GM18867 (cell line): ENCODE measurements at regions not wholly inside any gene's neighbourhood (a gene's known extent, or its start where the extent isn't known, plus 50 kb on each side); places are given as distances from the start of the nearest gene placed in this dataset.
"Not testable (repeated sequence)": the region's sequence is repeated elsewhere in the genome, so short reads cannot be mapped to it uniquely, and the experiment has no call there.

Experiments used
- ATAC-seq: cut with Tn5 transposase; IDR thresholded peaks from one replicate; pipeline ENCODE4 v1.9.1; 2021; ENCODE audit warnings: mild to moderate bottlenecking, moderate library complexity; ENCODE audit not compliant: unreplicated experiment

DNA sequence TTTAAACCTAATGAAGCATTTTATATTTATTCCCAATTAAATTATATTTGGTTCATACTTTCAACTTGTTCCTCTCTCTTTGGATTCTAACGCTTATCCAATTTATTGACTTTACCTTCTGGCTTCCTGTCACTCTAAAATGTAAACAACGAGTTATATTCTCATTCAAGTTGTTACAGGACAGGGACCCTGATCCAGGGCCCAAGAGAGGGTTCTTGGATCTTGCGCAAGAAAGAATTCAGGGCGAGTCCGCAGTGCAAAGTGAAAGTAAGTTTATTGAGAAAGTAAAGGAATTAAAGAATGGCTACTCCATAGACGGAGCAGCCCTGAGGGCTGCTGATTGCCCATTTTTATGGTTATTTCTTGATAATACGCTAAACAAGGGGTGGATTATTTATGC, 405.6 kb upstream of the API5 start:
- ATAC-seq = no peak

DNA sequence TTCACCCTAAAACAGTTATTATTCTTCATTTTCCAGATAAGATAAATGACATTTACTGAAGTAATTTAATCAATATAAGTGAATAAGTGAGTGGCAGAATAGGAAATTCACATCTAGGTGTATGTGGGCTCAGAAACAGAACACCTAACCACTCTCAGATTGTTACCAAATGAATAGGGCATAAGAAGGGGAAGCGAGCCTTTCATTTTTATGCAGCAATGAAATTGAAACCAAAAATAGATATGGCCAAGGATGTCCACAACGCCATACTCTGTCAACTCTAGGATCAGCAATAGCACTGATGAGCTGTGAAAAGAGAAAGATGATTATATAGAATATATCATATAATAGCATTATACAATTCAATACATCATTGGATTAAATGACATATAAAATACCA, 398.1 kb upstream of the API5 start:
- ATAC-seq = peak; percentile 91

DNA sequence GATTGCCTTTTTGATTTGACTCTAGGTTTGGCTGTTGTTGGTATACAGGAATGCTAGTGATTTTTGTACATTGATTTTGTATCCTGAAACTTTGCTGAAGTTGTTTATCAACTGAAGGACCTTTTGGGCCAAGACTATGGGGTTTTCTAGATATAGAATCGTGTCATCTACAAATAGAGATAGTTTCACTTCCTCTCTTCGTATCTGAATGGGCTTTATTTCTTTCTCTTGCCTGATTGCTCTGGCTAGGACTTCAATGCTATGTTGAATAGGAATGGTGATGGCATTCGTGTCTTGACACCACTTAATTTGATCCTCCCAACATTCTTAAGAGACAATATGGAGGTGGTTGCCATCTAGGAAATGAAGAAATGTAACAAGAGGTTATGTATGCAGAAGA, 388.1 kb upstream of the API5 start:
- no peak for ATAC-seq

DNA sequence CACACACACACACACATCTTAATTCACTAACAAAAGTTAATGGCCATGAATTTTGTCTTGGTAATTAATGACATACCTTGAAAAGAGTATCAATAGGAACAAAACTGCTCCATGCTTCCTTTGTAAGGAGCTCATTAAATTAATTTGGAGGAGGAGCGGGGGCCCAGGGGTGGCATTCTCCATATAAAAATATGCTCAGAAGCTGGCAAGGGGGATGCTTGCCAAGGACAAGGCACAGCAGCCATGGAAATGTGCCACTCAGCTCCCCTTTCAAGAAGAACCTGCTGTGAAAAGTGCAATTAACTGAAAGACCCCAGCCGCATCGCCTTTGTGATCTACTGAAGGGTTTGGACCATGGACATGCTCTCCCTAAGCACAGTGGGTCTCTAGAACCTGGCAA, 385.9 kb upstream of the API5 start:
- ATAC-seq = no peak

DNA sequence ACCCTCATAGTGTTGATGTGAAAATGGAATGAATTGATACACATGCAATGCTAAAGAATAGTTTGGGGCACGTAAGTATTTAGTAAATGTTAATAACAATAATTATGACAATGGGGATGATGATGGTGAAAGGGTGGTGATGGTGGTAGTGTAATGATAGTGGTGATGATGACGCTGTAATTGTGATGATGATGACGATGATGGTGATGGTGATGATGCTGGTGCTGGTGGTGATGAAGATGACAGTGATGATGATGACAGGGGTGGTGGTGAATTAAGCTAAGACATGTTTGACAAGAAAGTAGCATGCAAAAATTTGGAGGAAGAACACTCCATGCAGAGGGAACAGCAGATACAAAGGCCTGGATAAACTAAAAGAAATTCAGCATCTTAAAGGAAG, 364.4 kb upstream of the API5 start:
- ATAC-seq = no peak

DNA sequence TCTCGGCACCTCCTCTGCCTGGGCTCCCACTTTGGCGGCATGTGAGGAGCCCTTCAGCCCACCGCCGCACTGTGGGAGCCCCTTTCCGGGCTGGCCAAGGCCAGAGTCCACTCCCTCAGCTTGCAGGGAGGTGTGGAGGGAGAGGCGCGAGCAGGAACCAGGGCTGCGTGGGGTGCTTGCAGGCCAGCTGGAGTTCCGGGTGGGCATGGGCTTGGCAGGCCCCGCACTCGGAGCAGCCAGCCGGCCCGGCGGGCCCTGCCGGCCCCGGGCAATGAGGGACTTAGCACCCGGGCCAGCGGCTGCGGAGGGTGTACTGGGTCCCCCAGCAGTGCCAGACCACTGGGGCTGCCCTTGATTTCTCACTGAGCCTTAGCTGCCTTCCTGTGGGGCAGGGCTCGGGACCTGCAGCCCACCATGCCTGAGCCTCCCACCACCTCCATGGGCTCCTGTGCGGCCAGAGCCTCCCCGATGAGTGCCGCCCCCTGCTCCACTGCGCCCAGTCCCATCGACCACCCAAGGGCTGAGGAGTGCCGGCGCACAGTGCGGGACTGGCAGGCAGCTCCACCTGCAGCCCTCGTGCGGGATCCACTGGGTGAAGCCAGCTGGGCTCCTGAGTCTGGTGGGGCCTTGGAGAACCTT, 361.9 kb upstream of the API5 start:
- ATAC-seq = not testable (repeated sequence)

DNA sequence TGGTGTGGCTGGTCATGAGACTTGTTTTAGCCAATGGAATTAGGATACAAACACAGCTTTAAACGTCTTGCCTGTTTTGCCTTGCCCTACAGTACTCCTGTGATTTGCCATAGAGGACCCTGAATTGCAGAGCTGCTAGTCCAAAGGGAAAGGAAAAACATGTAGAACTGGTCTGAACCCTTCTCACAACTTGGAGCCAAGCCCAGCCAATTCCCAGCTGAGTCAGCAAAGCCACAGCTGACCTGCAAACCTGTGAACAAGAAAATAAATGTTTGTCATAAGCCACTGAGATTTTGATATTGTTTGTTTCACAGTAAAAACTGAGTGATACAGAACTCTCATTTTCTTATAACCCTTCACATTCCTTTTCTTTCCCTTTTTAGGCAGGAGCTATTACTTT, 360.5 kb upstream of the API5 start:
- no peak for ATAC-seq

DNA sequence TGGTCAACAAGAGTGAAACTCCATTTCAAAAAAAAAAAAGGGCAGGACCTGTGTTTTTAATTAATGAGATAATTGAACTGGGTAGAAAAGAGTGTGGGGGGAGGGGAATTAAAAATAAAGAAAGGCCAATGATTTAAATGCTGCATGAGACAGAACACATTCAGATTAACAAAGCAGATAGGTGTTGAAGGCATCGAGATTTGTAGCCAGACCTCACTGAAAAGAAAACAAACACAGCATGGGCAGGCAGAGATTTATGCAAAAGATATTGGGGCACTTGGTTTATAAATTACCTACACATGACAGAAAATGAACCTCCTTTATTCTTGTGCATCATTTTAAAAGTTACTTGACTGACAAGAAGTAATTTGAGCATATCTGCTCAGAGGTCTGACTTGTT, 354.0 kb upstream of the API5 start:
- ATAC-seq = no peak

DNA sequence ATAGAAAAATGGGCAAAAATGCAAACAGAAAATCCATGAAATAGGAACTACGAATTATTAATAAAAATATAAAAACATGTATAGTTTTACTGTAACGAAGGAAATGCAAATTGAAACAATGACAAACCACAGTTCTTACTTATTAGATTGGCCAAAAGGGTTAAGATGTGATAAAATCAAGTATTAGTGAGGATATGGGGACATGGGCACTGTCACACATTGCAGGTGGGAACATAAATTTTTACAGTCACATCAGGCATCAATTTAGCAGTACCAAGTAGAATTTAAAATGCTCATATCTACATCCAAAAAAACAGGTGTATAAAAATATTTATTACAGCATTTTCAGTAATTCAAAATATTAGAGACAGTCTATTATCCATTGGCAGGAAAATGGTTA, 353.2 kb upstream of the API5 start:
- no peak for ATAC-seq

DNA sequence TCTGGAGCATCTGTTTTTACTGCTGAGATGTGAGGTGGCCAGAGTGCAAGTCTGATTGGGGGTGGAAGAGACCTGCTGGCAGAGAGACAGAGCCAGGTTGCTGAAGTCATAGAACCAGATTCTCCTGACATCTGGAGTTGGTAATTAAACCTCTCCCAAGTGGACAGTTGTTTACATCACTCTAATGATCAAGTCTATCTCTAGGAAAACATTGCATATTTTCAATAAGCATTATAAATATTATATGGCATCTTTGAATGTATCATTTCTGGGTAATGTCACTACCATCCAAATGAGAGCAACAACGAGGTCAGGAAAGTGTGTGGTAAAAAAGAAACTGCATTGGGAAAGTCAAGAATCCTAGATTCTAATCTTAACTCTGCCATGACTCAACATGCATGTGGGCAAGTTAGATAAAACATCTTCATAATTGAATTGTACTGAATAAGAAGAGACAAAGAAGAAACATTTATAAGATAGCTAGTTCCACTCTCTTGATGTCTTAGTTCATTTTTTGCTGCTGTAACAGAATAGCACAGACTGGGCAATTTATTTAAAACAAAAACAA, 351.2 kb upstream of the API5 start:
- no peak for ATAC-seq

DNA sequence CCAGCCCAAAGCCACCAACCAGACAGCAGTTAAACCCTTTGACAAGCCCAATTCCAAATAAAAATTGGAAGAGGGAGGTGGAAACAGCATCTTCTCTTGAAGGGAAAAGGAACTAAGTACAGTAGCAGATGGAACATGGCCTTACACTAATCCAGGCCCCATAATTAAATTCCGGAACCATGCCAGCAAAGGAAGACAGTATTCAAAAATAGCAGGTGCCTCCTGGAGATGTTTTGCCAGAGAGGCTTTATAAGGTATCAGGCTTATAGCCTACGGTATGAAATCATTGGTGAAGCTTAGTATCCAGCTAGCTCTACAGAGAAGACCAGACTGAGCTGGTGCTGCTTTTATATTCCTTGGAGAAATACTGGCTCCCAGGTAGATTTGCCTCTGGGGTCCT, 344.1 kb upstream of the API5 start:
- no peak for ATAC-seq

DNA sequence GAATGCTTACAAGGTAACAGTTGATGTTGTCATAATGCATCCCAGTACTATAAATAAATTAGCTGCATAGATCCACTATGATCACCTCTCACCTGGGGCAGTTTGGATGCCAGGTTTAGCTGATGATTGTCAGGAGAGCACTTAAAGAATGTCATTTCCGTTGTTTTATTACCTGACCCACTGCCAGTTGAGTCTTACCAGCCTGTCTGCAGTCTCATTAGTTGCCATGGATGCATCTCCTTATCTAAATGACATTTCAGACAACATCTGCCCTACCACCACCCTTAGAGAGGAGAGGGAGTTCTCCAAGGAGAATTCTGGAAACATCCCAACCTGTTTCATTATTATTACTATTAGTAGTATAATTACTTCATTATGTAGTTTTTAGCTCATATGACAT, 339.1 kb upstream of the API5 start:
- no peak for ATAC-seq

DNA sequence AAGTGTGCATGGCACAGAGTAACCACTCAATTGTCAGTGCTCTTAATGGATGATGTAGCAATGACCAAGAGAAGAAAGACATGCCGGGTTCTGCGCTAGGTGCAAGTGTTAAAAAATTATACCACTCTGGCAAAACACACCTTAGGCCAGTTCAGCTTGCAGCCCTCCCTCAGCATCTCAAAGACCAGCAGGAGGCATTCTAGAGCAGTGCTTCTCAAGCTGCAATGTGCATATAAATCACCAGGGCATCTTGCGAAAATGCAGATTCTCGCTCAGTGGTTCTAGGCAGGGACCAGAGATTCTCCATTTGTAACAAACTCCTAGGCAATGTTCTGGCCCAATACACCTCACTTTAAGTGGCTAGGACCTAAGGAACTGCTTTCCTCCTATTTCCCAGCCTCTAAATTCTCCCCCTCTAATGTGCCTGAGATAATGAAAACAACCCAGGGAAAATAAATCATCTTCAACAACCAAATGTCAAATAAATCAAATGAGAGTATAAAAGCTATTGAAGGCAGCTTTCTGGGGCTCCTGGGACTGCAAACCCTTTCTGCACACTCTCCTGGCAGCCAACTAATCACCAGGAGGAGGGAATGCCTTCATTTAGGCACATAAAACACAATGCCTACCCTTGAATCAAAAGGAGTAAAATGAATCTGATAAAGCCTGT, 337.2 kb upstream of the API5 start:
- no peak for ATAC-seq

DNA sequence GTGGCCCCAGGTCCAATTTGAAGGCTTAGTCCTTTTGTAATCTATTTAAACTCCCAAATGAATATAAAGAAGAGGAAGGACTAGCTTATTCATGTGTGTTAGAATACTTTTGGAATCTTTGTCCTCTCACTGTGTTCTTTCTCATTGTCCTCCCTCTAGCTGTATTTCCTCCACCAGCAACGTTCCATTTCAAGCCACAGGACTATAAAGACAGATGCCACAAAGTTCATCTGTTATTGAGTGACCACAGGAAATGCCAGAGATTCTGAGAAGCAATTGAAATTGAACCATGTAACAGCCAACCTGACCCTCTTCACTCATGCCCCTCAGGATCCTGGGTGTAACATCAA, 336.6 kb upstream of the API5 start:
- ATAC-seq = no peak

DNA sequence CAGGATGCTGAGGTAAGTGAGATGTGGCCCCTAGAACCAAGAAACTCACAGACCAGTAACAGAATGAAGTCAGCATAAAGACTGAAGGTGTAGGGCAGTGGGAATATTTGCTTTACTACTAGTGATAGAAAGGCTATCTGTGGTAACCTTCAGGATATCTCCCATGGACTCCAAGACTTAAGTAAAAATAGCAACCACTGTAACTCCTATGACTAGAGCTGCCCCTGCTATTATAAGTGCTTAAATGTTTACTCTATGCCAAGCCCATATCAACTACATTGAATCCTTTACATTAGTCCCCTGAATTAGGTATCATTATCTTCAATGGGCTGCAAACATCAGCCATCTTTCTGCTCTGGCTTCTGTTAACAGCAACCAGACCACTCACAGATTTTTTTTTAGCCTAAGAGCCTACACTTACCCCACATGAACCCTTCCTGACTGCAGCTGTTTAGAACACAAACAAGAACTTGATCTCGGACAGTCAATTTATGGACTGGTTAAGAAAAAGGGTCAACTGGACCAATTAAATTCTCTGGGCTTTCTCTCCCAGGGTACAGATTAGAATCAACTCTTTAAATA, 335.1 kb upstream of the API5 start:
- no peak for ATAC-seq

DNA sequence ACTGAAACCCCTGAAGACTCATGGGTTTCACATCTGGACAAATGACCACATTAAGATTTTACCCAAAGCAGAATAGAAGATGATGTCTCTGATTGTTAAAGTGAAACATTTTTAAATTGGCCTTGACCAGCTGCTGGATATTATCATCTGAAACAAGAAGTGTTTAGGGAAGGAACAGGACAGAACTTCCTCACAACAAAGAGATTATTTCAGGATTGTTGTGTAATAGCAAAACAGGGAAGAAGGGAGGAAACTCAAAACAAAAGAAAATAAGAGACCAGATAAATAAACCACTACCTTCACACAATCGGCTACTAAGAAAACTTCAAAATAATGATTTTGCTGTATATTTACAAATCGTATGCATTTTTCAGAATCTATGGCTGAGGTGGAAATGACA, 319.2 kb upstream of the API5 start:
- ATAC-seq = no peak

DNA sequence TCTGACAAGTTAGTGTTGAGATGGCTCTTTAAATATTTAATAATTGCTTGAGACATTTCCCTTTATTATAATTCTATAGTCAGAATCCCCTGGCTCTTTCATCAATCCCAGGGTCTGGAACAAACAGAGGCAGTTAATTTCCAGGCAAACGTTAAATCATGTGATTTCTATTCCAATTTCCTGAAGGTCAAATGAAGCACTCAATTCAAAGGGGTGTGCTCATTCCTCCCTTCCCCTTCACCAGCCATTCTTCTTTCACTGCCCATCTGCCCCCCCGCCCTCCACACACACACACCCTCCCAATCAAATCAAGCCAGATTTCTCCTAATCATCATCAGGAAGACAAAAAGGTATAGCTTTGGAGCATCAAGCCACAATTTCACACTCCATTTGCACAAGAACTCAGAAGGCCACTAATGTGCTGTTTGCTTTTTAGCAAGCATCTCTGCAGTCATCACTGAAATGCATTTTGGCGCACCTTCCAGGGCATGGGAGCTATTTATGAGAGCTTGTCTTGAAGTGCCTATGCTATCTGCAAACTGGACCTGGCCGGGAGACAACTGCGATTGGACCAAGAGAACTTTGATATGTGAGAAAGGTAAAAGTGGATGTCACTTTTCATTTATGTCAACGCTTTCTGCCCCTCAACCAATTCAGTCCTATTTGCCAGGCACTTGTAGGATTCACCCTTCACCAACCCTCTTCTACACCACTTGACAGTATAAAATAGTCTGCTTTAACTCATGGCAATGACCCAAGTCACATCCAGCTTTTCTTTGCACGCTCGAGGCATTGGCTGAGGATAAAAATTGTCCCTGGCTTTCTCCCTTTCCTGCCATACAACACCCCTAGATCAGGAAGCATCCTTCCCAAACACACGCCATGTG, 315.1 kb upstream of the API5 start:
- ATAC-seq = no peak

DNA sequence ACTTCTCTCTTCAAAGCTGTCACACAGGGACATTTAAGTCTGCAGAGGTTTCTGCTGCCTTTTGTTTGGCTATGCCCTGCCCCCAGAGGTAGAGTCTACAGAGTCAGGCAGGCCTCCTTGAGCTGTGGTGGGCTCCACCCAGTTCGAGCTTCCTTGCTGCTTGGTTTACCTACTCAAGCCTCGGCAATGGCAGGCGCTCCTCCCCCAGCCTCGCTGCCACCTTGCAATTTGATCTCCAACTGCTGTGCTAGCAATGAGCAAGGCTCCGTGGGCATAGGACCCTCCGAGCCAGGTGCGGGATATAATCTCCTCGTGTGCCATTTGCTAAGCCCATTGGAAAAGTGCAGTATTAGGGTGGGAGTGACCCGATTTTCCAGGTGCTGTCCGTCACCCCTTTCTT, 306.9 kb upstream of the API5 start:
- ATAC-seq = not testable (repeated sequence)

DNA sequence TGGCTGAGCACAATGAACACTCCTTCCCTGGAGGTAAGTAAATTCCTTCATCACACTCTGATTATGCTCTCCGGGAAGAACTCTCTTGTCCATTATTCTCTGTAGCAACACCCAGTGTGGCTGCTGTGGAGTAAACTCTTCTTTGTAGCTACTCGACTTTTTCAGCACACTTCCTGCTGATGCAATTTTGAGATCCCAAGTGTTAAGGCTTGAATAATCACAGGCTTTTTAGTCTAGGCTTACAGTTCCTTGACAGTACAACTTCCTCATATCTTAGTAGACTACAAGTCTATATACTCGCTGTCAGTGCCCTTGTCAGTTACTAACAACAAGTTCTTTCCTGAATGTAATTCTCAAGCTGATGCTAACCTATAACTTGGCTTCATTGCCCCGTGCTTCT, 301.8 kb upstream of the API5 start:
- no peak for ATAC-seq

DNA sequence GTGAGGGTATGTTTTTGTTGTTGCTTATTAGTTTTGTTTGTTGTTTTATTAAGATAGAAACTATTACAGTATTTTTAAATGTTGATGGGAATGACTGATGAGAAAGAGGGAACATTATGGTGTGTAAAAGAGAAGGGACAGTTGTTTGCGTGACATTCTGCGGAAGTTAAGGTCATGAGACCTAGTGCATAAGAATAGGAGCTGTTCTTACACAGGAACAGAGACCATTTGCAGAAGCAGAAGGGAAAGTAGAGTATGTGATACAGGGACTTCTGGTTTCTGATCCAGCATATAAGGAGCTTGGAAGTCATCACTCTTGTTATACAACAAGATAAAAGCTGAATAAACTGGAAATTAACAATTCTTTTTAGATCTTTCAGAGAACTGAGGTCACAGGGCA, 299.2 kb upstream of the API5 start:
- no peak for ATAC-seq

DNA sequence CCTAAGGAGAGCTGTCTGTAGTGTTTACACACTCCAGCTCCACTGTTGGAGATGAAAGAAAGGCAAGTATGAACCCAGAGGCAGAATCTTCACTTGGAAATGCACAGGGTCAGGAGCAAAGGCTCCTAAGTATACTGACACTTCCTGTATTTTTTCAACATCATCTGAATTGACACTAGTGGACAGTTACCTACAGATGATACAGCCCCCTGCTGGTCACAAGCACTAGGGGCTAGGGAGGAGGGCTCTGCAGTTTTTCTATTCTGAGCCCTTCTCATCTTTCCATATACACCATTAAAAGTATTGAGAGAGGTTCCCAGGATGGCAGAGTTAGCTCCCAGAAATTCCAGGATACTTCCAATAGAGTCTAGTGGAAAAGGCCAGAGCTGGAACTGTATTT, 290.3 kb upstream of the API5 start:
- peak; percentile 90 for ATAC-seq

DNA sequence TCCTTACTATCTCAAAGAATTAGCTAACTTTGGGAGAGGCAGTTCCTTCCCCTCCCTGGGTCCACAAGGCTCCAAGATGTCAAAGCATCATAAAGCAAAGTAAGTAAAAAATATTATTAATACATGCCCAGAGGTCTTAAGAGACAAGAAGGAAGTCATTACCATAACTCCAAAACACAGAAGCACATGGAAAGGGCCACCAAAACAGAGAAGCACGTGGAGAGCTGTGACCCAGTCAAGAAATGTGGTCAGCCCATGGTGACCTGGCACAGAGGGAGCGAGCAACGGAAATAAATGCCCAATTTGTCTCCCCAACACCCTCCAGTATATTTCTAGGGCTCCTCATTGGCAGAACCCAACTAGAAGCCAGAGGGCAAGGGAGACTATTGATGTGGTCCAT, 277.5 kb upstream of the API5 start:
- no peak for ATAC-seq
